Endothelial cell of umbilical vein (primary cell): ENCODE measurements at regions not wholly inside any gene's neighbourhood (a gene's known extent, or its start where the extent isn't known, plus 50 kb on each side); places are given as distances from the start of the nearest gene placed in this dataset.
"Not testable (repeated sequence)": the region's sequence is repeated elsewhere in the genome, so short reads cannot be mapped to it uniquely, and the experiment has no call there.

ENCODE experiments used
- BruUV-seq: library from RNA; stranded (reverse); fragments of 400-500 nt; replicated peaks from 2 replicates; lab custom pipeline; 2021; lab: Mats Ljungman, UMichigan
- CTCF ChIA-PET: fragments of 300-600, 350-600 bp; sonication (Branson Sonifier 250); formaldehyde crosslinking; loops from one replicate; lab custom pipeline; 2021; ENCODE audit warnings: antibody characterized with exemption, inconsistent platforms; lab: Charles Lee
- POLR2A ChIA-PET: fragments of 300-600, 350-600 bp; sonication (Branson Sonifier 250); formaldehyde crosslinking; loops from one replicate; lab custom pipeline; 2021; ENCODE audit warnings: antibody characterized with exemption, inconsistent platforms; lab: Charles Lee
- DNase-seq: peaks from one replicate; pipeline ENCODE4 v3.0.0-alpha.2; 2011; ENCODE audit warnings: low read depth, low spot score
- FAIRE-seq: peaks from 2 replicates; lab custom pipeline; 2011; peaks lifted over from hg19 to GRCh38; lab: Jason Lieb, UNC
- H2AFZ ChIP-seq: 2 replicates; pipeline ENCODE4 v1.6.0; 2012; ENCODE audit warnings: low read depth, low read length, control low read depth, inconsistent platforms
- H3K27ac ChIP-seq: 2 replicates; pipeline ENCODE4 v1.5.1; 2011; ENCODE audit warnings: low read depth, mild to moderate bottlenecking, control low read depth, low read length, moderate library complexity; ENCODE audit not compliant: insufficient read depth
- H3K27me3 ChIP-seq, 2 experiments: 2 replicates each; pipeline versions ENCODE4 v1.6.0 to v1.6.1; 2011; ENCODE audit warnings: low read length in 2 of 2, mixed read lengths in 1 of 2; ENCODE audit not compliant: control insufficient read depth in 2 of 2, insufficient read depth in 2 of 2
- H3K36me3 ChIP-seq, 2 experiments: 2 replicates in 1 of 2; 3 replicates in 1 of 2; pipeline ENCODE4 v1.5.1; 2011; ENCODE audit warnings: low read length in 2 of 2, mild to moderate bottlenecking in 1 of 2, moderate library complexity in 1 of 2; ENCODE audit not compliant: control insufficient read depth in 2 of 2, insufficient read depth in 2 of 2; ENCODE audit errors: extremely low read depth in 1 of 2
- H3K4me1 ChIP-seq: 3 replicates; pipeline ENCODE4 v1.5.1; 2011; ENCODE audit warnings: mild to moderate bottlenecking, low read length; ENCODE audit not compliant: control insufficient read depth, insufficient read depth; ENCODE audit errors: extremely low read depth
- H3K4me2 ChIP-seq: 2 replicates; pipeline ENCODE4 v1.6.1; 2011; ENCODE audit warnings: low read length, control low read depth, mixed read lengths; ENCODE audit not compliant: insufficient read depth
- H3K4me3 ChIP-seq, 3 experiments: fragments of 200-600 bp in 1 of 3; sonication (generic), shearing (Covaris generic) in 1 of 3; replicated peaks in 1 of 3; 2 replicates each; pipeline ENCODE4 v1.5.1; 2011 to 2016; ENCODE audit warnings: control low read depth in 3 of 3, low read length in 3 of 3, mild to moderate bottlenecking in 2 of 3, inconsistent platforms in 1 of 3, low read depth in 1 of 3, moderate library complexity in 1 of 3; ENCODE audit not compliant: insufficient read depth in 1 of 3
- H3K79me2 ChIP-seq: 2 replicates; pipeline ENCODE4 v1.6.0; 2012; ENCODE audit warnings: low read length, inconsistent platforms; ENCODE audit not compliant: control insufficient read depth, insufficient read depth
- H3K9ac ChIP-seq: replicated peaks from 2 replicates; pipeline ENCODE3; 2011; ENCODE audit warnings: low read length, control low read depth; ENCODE audit not compliant: insufficient read depth; ENCODE audit errors: extremely low read depth
- H3K9me1 ChIP-seq: replicated peaks from 3 replicates; pipeline ENCODE4 v1.6.0; 2011; ENCODE audit warnings: mild to moderate bottlenecking, low read length; ENCODE audit not compliant: control insufficient read depth, insufficient read depth; ENCODE audit errors: extremely low read depth
- H3K9me3 ChIP-seq: replicated peaks from 2 replicates; pipeline ENCODE4 v1.5.1; 2012; ENCODE audit warnings: low read length, inconsistent platforms; ENCODE audit not compliant: control insufficient read depth, insufficient read depth
- H4K20me1 ChIP-seq: replicated peaks from 2 replicates; pipeline ENCODE3; 2011; ENCODE audit warnings: mild to moderate bottlenecking, low read length; ENCODE audit not compliant: control insufficient read depth, insufficient read depth; ENCODE audit errors: extremely low read depth
- CTCF ChIP-seq, 2 donors: IDR thresholded peaks; 1 replicate in 1 of 2; 2 replicates in 1 of 2; pipeline ENCODE4 v1.5.1; 2011; ENCODE audit warnings: low read length in 2 of 2, mild to moderate bottlenecking in 2 of 2, moderate library complexity in 2 of 2, control low read depth in 1 of 2, inconsistent platforms in 1 of 2, low read depth in 1 of 2; ENCODE audit not compliant: insufficient read depth in 1 of 2; ENCODE audit errors: extremely low read depth in 1 of 2
- EZH2 ChIP-seq: IDR thresholded peaks from 2 replicates; pipeline ENCODE4 v1.6.1; 2012; ENCODE audit warnings: borderline replicate concordance, low read depth, mild to moderate bottlenecking, moderate library complexity, low read length, inconsistent platforms; ENCODE audit not compliant: severe bottlenecking
- FOS ChIP-seq: IDR thresholded peaks from 2 replicates; pipeline ENCODE4 v1.6.1; 2011; ENCODE audit warnings: mild to moderate bottlenecking, low read length, moderate library complexity, borderline replicate concordance; ENCODE audit not compliant: insufficient read depth
- GATA2 ChIP-seq: IDR thresholded peaks from 2 replicates; pipeline ENCODE4 v1.7.0; 2011; ENCODE audit warnings: low read depth, mild to moderate bottlenecking, moderate library complexity, mixed read lengths, low read length; ENCODE audit not compliant: insufficient read length, insufficient read depth
- JUN ChIP-seq: IDR thresholded peaks from 2 replicates; pipeline ENCODE4 v1.6.1; 2011; ENCODE audit warnings: borderline replicate concordance, low read depth; ENCODE audit not compliant: insufficient read length, insufficient read depth
- MAX ChIP-seq: IDR thresholded peaks from 2 replicates; pipeline ENCODE4 v1.6.1; 2011; ENCODE audit not compliant: insufficient read depth, insufficient read length
- MYC ChIP-seq: IDR thresholded peaks from one replicate; pipeline ENCODE4 v1.6.1; 2011; ENCODE audit warnings: mild to moderate bottlenecking, low read depth, low read length
- POLR2A ChIP-seq: IDR thresholded peaks from 2 replicates; pipeline ENCODE4 v1.6.1; 2012; ENCODE audit warnings: low read depth, mild to moderate bottlenecking, control low read depth, low read length
- POLR2AphosphoS5 ChIP-seq: IDR thresholded peaks from 2 replicates; pipeline ENCODE4 v1.6.1; 2012; ENCODE audit warnings: low read depth, mild to moderate bottlenecking, control low read depth, low read length, moderate library complexity; ENCODE audit not compliant: insufficient read depth
- dilution Hi-C: fragments of 300-500 bp; cut with MboI; formaldehyde crosslinking; loops from one replicate; pipeline ENCODE4 v1.15.0; 2019; ENCODE audit warnings: low sequenced_read_pairs; ENCODE audit not compliant: extremely low pct_ligation_motif_present
- intact Hi-C: fragments of 100-400 bp; cut with micrococcal nuclease; formaldehyde crosslinking; loops from one replicate; pipeline ENCODE4 v1.10.0; 2022

- H3K4me2 ChIP-seq, H3K9ac ChIP-seq, dilution Hi-C loops, FAIRE-seq, H3K9me3 ChIP-seq, H3K79me2 ChIP-seq, H3K36me3 ChIP-seq, POLR2A ChIA-PET, H3K27me3 ChIP-seq, BruUV-seq, H2AFZ ChIP-seq, H3K27ac ChIP-seq, H4K20me1 ChIP-seq, intact Hi-C loops, H3K4me3 ChIP-seq, H3K9me1 ChIP-seq, H3K4me1 ChIP-seq, DNase-seq: not testable (repeated sequence)
- CTCF ChIA-PET, result interaction anchor here (1.3 to 3.5 kb wide), 3 partner anchors 9 to 12 kb away, joined by 3 to 42 read pairs (median 3); no protein-coding TSS in a partner anchor
Observed at GRCh38 chr4:114262421-114262820, 283.0 kb upstream of the ARSJ start.

- Histone ChIP-seq H3K79me2 (no peaks in the 10 kb centered on the region), H3K4me1 (peaks cover 6% of the 10 kb centered on the region), H2AFZ (no peak overlapping the region), H3K9ac (no peak overlapping the region), H3K36me3 (no peaks in the 10 kb centered on the region), H3K4me3 (no peak overlapping the region), H3K27ac (no peak overlapping the region), H3K27me3 (no peaks in the 10 kb centered on the region), H3K4me2 (no peak overlapping the region), H4K20me1 (no peaks in the 10 kb centered on the region), H3K9me1 (no peaks in the 10 kb centered on the region), H3K9me3 (no peaks in the 10 kb centered on the region)
- CTCF ChIA-PET, result interaction anchor here (1.3 to 3.5 kb wide), 3 partner anchors 9 to 13 kb away, joined by 3 to 42 read pairs (median 3); no protein-coding TSS in a partner anchor
- peak; percentile 40 for FAIRE-seq
- TF ChIP-seq MYC, result no peak
- no peak for TF ChIP-seq EZH2
- peak; percentile 37 for TF ChIP-seq JUN
- TF ChIP-seq MAX, result no peak
- TF ChIP-seq GATA2, result peak; percentile 10
- TF ChIP-seq FOS, result peak; percentile 65
- no peak for TF ChIP-seq POLR2A
- no peak for TF ChIP-seq CTCF (IDR thresholded peaks at IDR 0.05; ENCODE audit: extremely low read depth in 1 of 2, insufficient read depth in 1 of 2, low read depth in 1 of 2, low read length in 2 of 2)
- no peak for TF ChIP-seq POLR2AphosphoS5
- BruUV-seq, result no TSS peak
- dilution Hi-C loops (no loop called here), intact Hi-C loops (loop anchor here (1.0 kb wide), 1 partner anchor 10 kb away; no protein-coding TSS in a partner anchor)
- peak; percentile 39 for DNase-seq
- POLR2A ChIA-PET, result no interaction called here
Observed at GRCh38 chr4:114263233-114263632, 283.8 kb upstream of the ARSJ start.
